GM21381 (cell line): ENCODE measurements at regions not wholly inside any gene's neighbourhood (a gene's known extent, or its start where the extent isn't known, plus 50 kb on each side); places are given as distances from the start of the nearest gene placed in this dataset.
"Not testable (repeated sequence)": the region's sequence is repeated elsewhere in the genome, so short reads cannot be mapped to it uniquely, and the experiment has no call there.

ENCODE experiments used
- ATAC-seq: cut with Tn5 transposase; IDR thresholded peaks from one replicate; pipeline ENCODE4 v1.9.1; 2021; ENCODE audit warnings: mild to moderate bottlenecking, moderate library complexity; ENCODE audit not compliant: unreplicated experiment

- ATAC-seq: no peak
Observed at GRCh38 chr12:97005174-97005573, 98.1 kb downstream of the NEDD1 start.

GRCh38 chr12:97005646-97006045, 98.6 kb downstream of the NEDD1 start:
- ATAC-seq: no peak

DNA sequence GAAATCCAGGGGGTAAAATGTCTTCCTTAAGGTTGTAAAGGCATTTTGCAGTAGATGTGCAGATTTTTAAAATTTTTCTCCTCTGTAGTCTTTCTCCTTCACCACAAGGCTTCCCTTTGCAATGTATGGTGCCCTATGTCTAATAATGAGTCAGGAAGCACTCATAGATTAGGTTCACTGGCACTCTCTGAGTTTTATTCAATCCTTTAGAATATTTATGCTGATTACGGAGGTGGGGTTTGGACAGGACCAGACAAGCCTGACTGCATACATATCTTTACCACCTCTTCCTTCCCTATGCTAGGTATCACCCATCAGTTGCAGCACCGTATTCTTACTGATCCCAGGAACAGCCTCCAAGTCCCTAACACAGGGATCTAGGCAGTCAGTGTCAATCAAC, 99.5 kb downstream of the NEDD1 start:
- no peak for ATAC-seq

- ATAC-seq: no peak
Observed at GRCh38 chr12:97016163-97016562, 109.1 kb downstream of the NEDD1 start.

DNA sequence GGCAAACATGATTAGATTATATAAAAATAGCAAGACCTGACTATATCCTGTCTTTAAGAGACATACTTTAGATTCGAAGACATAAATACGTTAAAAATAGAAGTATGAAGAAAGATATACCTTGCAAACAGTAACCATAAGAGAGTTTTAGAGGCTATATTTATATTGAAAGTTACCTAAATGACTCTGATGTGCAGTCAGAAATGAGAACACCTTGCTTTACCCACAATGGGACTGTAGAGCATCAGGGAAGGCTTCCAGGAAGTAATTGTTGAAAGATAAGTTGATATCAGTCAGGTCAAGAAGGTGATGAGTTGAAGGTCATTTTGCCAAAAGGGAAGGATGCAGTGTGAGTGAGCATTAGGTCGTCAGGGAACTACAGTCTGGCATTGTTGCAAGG, 110.2 kb downstream of the NEDD1 start:
- no peak for ATAC-seq

DNA sequence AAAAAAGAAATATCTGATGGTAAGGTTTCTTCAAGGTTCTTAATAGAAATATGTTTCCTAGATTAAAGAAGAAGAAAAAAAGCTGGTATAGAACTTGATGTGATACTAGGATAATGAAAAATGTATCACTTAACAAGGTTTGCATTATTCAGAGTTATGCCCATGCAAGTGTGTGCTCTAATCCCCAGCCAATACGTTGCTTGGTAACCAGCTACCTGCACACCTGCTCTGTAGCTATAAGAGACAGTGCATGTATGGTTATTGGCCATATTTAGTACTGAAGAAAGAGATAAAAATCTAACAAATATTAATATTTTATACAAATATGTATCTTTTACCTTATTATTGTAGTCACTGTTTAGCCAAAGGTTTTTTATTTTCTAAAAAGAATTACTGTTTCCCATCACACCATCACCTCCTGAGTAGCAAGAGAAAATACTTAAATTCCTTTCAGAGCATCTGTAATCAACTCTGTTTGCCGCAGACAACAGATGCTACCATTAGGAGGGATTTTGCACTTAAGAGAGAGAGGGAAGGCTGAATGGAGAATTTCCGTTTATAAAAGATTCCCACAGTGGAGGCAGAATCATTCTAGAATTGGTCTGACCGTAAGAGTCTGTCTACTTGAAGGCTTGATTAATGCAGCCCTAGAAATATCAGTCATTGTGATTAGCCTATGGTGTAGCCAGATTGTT, 115.6 kb downstream of the NEDD1 start:
- no peak for ATAC-seq

DNA sequence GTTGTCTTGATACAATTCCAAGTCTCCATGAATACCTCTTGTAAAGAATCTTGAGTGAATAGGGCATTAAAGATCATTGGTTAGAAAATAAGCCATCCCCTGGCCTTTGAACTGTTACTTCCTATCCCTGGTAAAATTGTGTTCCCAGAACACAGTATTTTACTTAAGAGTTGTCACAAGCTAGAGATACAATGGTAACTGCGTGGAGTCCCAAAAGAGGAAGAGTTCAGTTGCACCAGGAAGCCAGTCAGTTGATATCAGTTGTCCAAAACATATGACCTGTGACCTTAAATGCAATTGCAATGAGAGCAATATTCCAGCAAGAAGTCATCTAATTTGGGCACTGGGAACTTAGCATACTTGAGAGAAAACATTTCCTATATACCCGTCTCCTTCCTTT, 117.3 kb downstream of the NEDD1 start:
- ATAC-seq: no peak

GRCh38 chr12:97026901-97027300, 119.8 kb downstream of the NEDD1 start:
- no peak for ATAC-seq

DNA sequence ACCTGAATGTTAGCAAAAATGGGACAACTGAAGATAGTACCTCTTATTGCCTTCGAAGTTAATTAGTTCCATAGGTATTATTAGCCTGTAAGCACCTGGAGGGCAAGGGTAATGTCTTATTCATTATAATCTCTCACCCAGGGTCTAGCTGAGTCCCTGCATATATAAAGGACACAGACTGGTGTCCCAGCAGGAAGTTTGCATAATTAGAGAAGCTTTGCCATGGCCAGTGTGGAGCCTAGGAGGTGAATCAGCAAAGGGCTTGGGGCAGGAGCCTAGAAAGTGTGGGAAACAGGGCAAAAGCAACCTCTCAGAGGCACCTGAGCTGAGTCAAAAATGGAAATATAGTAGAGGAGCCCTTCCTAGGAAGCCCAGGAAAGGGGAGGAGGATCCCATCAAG, 120.4 kb downstream of the NEDD1 start:
- no peak for ATAC-seq

DNA sequence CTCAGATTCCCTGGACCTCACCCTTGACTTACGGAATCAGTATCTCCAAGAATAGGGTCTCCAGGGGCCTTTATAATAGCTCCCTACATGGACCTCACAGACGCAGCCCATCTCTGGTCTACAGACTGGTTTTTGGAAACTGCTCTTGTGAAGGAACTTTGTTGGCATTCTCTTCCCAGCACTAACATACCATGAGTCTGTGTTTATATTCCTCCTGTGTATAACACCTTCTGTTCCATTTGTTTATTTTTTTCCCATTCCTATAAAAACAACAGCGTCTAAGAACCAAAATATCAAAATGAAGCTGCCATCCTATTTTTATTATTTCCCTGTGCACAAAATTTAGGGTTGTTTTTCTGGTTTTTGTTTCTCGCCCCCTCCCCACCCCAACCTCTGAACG, 131.1 kb downstream of the NEDD1 start:
- ATAC-seq: no peak

- no peak for ATAC-seq
Observed at GRCh38 chr12:97038834-97039233, 131.8 kb downstream of the NEDD1 start.

GRCh38 chr12:97046901-97047300, 139.8 kb downstream of the NEDD1 start:
- ATAC-seq: no peak

GRCh38 chr12:97047361-97047760, 140.3 kb downstream of the NEDD1 start:
- ATAC-seq: no peak

DNA sequence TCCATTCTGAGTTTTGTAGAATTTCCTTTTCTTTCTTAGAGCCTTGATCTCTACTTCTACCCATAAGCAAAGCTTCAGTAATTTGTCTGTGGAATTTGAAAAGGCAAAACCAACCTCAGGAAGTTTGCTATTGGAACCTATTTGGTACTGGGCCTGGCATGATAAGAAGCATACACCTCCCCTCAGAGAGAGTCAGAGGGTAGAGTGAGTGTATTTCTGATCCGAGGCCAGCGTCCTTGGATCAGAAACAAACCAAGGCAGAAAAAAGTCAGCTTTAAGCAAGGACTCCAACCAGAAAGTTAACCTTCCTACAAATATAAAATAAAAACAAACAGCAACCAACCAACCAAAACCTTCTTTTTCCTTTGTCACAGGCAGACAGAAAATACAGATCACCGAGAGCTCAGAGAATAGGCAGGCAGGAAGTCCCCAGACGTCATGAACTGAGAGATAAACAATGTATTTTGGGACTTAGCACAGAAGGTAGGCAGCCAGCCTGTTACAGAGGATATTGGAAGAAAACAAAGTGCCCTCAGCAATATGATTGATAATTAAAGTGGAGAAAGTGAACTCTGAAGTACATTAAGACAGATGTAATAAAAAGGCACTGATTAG, 141.5 kb downstream of the NEDD1 start:
- ATAC-seq: no peak

DNA sequence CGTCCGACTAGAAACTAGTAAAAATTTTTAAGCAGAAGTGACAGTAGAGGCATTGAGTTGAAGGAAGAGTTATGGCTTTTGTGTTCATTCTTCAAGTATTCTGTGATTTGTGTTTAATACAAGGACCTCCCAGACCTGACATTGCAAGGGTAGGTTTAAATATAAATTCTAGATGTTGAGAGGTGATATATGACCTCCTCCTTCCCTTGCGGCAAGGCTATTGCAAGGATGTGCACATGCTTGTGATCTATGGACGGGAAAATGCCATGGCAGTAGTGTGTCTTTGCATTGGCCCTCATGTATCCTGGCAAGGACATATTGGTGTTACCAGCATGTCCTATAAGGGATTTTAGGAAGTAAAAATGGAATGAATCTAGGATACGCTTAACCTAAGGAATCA, 143.5 kb downstream of the NEDD1 start:
- no peak for ATAC-seq

DNA sequence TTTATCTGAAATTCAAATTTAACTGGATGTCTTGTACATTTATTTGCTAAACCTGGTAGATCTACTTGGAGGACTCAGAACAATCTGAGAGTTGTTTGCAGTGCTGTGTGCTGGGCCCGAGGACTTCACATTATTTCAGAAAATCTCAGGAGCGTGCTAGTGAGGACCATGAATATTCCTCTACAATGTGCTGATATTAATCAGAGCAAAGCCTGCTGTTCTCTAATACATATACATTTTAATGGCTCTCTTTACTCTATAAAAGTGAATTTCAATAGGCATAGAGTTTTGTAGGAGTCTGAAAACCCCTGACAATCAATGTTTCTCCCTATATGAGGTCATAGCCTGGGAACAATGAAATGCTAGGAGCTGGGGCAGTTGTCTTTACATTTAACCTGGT, 144.3 kb downstream of the NEDD1 start:
- ATAC-seq: no peak

- no peak for ATAC-seq
Observed at GRCh38 chr12:97061171-97061570, 154.1 kb downstream of the NEDD1 start.

DNA sequence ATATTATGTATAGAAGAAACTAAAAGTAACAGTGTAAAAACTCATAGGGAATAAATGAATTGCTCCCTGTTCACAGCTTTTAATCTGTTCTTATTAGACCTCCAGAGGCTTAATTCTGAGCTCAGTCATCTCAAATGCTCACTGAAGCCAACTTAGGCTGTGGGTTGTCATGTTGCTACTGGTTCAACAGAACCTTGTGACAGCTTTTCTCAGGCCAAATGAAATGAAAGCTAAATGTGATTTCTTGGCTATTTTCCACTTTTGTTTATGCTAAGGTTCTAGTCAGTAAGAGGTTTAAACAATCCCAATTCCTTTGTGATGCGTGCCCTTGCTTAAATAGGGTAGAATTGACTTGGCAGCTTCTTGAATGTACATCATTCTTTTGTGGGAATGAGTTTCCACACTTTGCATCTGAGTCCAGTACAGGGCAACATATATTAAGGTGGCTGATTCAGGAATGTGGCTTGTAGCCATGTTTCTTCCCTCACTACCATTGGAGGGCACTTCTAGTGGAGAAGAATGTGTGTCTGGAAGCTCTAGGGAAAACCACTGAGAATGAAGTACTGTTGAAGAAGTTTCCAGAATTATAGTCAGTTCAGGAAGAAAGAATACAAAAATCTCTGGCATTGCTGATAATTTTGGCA, 156.4 kb downstream of the NEDD1 start:
- no peak for ATAC-seq

- no peak for ATAC-seq
Observed at GRCh38 chr12:97075161-97075933, 168.3 kb downstream of the NEDD1 start.

DNA sequence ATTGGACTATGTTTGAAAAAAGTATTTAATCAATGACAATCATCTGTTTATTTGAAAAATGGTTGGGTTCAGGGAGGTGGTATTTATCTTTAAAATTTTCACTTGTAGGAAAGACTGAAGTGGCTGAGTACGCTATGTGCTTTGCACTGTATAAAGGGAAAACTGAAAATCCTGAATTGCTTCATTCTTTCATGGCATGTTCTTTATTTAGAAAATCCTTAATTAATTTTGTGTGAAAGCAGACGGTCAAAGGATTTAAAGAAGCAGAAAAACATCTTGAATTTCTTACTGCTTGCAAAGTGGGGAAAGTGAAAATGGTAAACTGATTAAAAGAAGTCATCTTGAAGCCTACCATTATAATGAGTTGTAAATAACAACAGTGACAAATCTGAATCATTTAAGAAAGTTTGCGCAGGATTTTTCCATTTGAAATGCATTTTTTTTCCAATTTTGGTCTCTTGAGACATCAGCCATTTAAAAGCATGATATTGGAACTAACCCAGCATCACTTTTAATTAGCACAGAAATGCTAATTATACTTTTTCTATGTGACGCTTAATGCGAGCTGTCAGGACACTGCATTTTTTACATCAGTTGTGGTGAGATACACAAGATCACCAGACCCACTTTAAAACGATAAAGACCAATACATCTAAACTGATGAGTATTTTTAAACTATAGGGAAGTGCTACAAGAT, 169.0 kb downstream of the NEDD1 start:
- no peak for ATAC-seq

- not testable (repeated sequence) for ATAC-seq
Observed at GRCh38 chr12:97076912-97077311, 169.9 kb downstream of the NEDD1 start.
